ENCODE measurements at regions not wholly inside any gene's neighbourhood (a gene's known extent, or its start where the extent isn't known, plus 50 kb on each side); places are given as distances from the start of the nearest gene placed in this dataset.

GRCh38 chr1:38365242-38365641 lies 318.6 kb upstream of the POU3F1 start:
- H3K4me3 ChIP-seq: no peak overlapping the region
- peaks cover 18% of the 10 kb centered on the region for H3K4me1 ChIP-seq (ENCODE audit: insufficient read depth)
- H3K4me2 ChIP-seq: no peak overlapping the region
- no peak overlapping the region for H3K27ac Mint-ChIP-seq
- no peak overlapping the region for H3K4me3 Mint-ChIP-seq
- no peak overlapping the region for H3K27ac ChIP-seq (ENCODE audit: low read depth)
- no peaks in the 10 kb centered on the region for H3K79me2 ChIP-seq (replicated peaks; ENCODE audit: insufficient read depth)
- H3K36me3 ChIP-seq (ENCODE audit: insufficient read depth): no peaks in the 10 kb centered on the region
- H3F3A ChIP-seq (replicated peaks; ENCODE audit: low read depth): no peaks in the 10 kb centered on the region
- no peak for ATAC-seq
- H3K4me1 Mint-ChIP-seq: peaks cover 16% of the 10 kb centered on the region
- DNase-seq (ENCODE audit: low spot score): no peak
- H3K27me3 Mint-ChIP-seq (ENCODE audit: insufficient read depth, low read depth, poor library complexity): peaks cover 1% of the 10 kb centered on the region
- peaks cover 8% of the 10 kb centered on the region for H3K36me3 Mint-ChIP-seq (ENCODE audit: low read depth)
- no peaks in the 10 kb centered on the region for H4K20me1 ChIP-seq (replicated peaks; ENCODE audit: insufficient read depth)
- peaks cover 11% of the 10 kb centered on the region for H3K9me3 Mint-ChIP-seq
- no peaks in the 10 kb centered on the region for H3K9me2 ChIP-seq (ENCODE audit: insufficient read depth)
- no peaks in the 10 kb centered on the region for H3K27me3 ChIP-seq (ENCODE audit: insufficient read depth)
- TF ChIP-seq CTCF (conservative IDR thresholded peaks at IDR 0.05; ENCODE audit: low read depth in 2 of 2) (no peak), NANOG (IDR thresholded peaks at IDR 0.05; ENCODE audit: borderline replicate concordance) (no peak), ZNF331 (CRISPR knock-in tag; IDR thresholded peaks at IDR 0.05; ENCODE audit: low read depth) (no peak), JUNB (IDR thresholded peaks at IDR 0.05; ENCODE audit: unreplicated experiment) (no peak), POLR2AphosphoS5 (IDR thresholded peaks at IDR 0.05; ENCODE audit: low read depth) (no peak), ETS1 (IDR thresholded peaks at IDR 0.05) (no peak), EZH2 (IDR thresholded peaks at IDR 0.05; ENCODE audit: low read depth, unreplicated experiment) (no peak), ZNF462 (CRISPR knock-in tag; IDR thresholded peaks at IDR 0.05) (no peak), ZNF114 (CRISPR knock-in tag; IDR thresholded peaks at IDR 0.05) (no peak), STAT1 (IDR thresholded peaks at IDR 0.05; ENCODE audit: unreplicated experiment) (no peak), EZH2phosphoT487 (IDR thresholded peaks at IDR 0.05; ENCODE audit: unreplicated experiment) (no peak), CREB1 (CRISPR knock-in tag; IDR thresholded peaks at IDR 0.05; ENCODE audit: low read depth) (no peak), REST (IDR thresholded peaks at IDR 0.05; ENCODE audit: unreplicated experiment) (no peak)
- H2AFZ ChIP-seq: no peak overlapping the region

All from GM23338 (cell line).